HG02678 (cell line): ENCODE measurements at regions not wholly inside any gene's neighbourhood (a gene's known extent, or its start where the extent isn't known, plus 50 kb on each side); places are given as distances from the start of the nearest gene placed in this dataset.
"Not testable (repeated sequence)": the region's sequence is repeated elsewhere in the genome, so short reads cannot be mapped to it uniquely, and the experiment has no call there.

Experiments used
- ATAC-seq: cut with Tn5 transposase; IDR thresholded peaks from one replicate; pipeline ENCODE4 v1.9.1; 2021; ENCODE audit warnings: mild to moderate bottlenecking, moderate library complexity; ENCODE audit not compliant: unreplicated experiment

DNA sequence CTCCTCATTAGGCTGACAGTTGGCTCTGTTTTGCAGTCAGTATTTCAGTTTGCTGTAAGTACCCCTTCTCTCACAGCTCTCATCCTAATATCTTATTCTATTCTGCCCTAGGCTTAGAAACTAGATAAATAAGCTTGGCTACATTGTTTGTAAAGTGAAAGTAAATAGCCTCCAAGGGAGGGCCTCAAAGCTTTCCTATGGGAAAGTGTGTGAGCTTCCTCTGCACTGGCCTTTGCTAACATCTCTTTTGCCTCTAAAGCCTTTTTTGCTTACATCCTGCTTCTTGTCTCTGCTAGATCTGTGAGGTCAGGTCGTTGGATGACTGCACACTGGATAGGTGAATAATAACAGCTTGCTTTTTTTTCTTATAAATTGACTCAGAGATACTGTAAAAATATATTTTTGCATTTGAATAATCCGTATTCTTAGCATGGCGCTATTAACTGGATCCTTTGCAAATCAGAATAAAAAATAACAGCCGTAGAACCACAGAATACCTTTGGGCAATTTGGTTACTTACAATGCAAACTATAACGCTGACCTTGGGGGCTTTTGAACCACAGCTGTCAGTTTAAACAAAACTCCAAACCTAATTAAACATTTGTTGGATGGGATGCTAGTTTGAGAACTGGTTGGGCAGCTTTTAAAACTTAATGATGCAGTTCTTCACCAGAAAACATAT lies 55.1 kb downstream of the TTC6 start:
- no peak for ATAC-seq

DNA sequence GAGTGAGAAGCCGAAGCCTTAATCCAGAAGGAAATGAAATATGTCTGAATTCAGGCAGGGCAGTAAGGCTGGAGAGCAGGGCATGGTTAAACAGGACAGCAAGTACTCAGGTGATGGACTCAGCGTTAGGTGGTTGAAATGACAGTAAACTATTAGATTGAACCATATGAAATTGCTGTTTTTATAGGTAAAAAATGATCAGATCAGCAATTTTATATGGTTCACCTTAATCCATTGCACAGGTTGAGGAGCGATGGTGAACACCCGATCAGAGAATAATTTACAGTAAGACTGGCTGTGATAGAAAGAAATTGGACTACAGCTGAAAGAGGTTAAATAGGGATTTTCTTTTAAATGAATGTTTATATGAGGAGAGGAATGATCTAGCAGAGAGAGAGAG lies 56.6 kb downstream of the TTC6 start:
- ATAC-seq = no peak

DNA sequence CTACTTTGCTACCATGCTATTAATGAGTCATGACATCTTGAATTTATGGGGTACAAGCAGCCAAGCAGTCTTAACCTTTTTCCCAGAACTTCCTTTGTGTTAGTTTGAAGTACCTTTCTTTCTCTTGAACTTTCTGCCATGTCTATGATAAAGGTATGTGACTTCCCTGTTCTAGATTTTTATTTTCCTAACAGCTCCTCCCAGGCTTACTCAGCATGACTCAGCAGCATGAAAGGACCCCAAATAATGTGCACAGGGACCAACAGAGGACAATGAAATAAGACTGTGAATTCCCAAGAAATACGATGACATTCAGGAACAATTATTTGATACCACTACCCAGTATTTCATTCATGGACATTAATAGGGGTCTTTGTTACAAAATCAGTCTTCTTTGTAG lies 60.0 kb downstream of the TTC6 start:
- no peak for ATAC-seq

DNA sequence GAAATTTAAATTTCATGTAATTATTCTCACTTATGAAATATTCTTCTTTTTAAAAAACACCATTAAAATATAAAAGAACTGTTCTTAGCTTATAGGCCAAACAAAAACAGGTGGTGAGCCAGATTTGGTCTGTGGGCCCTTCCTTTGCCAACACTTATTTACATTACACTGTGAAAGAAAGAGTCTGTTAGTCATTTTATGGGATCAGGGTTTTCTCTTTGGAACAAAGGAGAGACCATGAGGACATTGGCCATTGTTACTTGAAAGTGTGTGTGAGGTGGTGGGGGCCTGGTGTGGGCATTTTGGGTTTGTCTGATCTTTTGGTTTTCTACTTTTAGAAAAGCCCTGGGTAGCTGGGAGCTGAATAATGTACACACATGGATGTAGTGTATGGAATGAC lies 62.7 kb downstream of the TTC6 start:
- ATAC-seq = no peak

DNA sequence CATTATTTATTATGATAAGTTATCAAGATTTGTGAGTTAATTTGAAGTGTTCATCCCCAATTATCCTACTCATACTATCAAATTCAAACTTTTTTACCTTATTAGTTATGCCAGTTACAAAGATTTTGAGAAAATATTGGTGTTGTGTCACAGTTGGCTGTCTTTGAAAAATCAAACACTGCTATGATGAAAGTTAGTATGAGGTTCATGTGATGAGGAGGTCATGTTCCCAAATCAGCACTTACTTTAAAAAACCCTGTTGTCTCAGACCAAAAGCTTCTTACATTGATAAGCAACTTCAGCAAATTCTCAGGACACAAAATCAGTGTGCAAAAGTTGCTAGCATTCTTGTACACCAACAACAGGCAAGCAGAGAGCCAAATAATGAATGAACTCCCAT lies 68.1 kb downstream of the TTC6 start:
- no peak for ATAC-seq

DNA sequence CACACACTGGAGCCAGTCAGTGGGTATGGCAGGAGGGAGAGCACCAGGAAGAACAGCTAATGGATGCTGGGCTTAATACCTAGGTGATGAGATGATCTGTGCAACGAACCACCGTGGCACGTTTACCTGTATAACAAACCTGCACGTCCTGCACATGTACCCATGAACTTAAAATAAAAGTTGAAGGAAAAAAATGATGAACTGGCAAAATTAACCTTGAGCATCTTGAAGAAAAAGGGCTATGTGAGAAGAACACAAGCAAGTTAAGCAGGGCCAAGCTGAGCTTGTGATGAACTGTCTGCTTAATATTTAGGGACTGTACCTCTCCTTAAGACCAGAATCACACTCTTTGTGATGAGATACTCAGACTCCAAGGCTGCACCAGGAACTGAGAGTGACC lies 70.0 kb downstream of the TTC6 start:
- ATAC-seq = no peak

DNA sequence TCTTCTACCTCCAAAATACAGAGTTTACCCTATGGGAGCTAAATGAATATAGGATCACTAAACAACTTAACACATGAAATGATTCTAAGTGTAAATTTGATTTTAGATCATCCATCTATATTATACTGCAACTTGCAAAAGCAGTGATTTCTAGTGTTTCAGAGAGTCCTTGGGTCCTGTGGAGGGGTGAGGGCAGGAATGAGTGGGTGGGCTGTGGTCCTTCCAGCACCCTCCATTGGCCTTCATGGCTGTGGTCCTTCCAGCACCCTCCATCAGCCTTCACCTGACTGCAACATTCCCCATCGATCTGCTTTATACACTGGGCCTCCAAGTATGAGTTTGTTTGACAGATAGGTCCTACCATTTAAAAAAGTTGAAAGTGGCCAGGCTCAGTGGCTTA lies 70.5 kb downstream of the TTC6 start:
- no peak for ATAC-seq

DNA sequence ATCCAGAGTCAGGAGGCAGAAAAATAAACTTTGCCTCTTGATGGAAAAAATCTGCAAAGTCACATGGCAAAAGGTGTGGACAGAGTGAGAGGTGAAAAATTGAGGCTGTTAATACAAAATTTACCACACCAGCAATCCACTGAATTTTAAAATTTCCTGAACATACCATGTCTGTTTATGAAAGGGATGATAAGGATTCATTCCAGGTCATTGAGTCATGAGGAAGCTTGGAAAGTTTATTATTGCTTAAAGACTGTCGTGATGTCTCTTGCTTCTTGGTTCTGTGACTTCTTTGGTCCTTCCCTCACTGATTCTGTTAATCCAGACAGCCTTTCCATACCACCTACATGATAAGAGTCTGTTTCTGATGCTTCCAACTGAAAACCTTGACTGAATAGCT lies 73.2 kb downstream of the TTC6 start:
- no peak for ATAC-seq

DNA sequence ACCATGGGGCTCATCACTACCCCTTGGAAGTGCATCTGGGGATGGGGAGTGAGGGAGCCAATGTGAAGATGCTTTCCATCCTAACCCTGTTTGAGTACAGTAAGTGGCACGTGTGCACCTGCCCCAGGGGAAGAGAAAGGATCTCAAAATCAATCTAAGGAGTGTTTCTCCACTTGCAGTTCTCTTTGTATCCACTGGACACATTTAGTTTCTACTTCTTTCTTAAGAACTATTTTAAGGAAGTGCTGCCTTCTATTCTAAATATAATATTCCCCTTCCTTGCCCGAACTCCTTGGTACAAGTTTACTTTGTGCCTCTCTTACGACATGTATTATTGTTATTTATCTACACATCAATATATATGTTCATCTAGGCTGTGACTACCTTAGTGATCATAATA lies 73.8 kb downstream of the TTC6 start:
- no peak for ATAC-seq

DNA sequence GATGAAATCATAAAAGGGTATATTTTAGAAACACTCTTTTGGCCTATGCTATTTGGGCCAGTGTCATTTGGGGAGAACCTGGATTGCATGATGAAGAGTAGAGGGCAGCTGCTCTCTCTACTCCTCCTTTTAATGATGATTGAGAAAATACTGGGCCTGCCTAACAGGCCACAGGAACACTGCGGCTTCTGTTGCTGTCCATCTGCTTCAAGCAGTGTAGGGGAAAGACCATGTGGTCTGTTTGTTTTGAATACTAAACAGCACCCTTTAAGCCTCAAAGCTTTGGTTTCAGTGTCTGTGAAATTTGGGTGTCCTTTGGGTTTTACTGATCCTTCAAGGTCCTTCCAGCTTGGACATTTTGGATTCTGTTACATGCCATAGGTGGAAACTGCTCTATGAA lies 78.0 kb downstream of the TTC6 start:
- no peak for ATAC-seq

DNA sequence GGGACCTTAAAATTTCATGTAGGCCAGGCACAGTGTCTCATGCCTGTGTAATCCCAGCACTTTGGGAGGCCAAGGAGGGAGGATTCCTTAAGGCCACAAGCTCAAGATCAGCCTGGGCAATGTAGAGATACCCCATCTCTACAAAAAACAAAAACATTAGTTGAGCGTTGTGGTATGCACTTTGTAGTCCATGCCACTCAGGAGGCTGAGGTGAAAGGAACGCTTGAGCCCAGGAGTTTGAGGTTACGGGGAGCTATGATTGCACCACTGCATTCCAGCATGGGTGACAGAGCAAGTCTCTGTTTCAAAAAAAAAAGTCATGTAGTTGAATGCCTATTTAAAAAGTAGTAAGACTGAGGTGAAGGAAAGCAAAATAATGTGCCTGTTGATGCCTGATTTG lies 83.5 kb downstream of the TTC6 start:
- no peak for ATAC-seq

DNA sequence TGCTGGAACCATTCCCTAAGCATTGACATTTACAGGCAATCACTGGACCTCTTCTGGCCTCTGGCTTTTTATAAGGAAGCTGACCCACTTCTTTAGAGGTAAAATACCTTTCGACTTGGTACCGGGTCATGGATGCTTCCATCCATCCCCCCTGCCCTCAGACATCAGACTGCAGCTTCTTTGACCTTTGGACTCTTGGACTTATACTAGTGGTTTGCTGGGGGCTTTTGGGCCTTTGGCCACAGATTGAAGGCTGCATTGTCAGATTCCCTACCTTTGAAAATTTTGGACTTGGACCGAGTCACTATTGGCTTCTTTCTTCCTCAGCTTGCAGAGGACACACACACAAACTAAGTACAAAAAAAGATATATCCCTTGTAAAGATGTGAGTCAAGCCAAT lies 86.1 kb downstream of the TTC6 start:
- no peak for ATAC-seq

DNA sequence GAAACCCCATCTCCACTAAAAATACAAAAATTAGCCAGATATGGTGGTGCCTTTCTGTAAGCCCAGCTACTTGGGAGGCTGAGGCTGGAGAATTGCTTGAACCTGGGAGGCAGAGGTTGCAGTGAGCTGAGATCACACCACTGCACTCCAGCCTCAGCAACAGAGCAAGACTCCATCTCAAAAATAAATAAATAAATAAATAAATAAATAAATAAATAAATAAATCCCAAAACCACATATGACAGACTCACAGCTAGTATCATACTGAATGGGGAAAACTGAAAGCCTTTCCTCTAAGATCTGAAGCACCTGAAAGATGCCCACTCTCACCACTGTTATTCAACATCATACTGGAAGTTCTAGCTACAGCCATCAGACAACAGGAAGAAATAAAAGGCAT lies 97.3 kb downstream of the TTC6 start:
- ATAC-seq = not testable (repeated sequence)

DNA sequence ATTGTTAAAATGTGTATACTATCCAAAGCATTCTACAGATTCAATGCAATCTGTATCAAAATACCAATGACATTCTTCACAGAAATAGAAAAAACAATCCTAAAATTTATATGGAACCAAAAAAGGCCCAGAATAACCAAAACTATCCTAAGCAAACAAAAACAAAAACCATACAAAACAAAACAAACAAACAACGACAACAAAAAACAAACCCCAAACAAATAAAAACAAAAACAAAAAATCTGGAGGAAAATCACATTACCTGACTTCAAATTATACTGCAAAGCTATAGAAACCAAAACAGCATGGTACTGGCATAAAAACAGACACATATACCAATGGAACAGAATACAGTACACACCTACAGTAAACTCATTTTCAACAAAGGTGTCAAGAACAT lies 98.0 kb downstream of the TTC6 start:
- not testable (repeated sequence) for ATAC-seq

DNA sequence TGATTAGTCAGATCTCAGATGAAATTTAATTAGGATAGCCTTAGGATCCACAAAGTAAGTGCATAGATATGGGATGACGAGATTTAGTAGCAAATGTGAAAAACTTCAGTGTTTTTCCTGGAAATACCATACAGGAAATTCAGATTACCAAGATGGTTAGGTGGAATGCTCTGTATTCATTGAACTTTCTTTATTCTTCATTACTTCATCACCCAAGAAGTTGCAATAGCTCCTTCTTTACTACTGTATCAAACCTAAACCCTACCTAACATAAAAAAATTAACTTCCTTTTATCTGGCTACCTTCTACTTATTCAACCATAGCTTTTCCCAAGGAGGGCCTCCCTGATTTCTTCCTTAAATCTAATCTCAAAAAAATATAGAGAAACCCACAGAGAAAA lies 100.4 kb downstream of the TTC6 start:
- ATAC-seq = no peak

DNA sequence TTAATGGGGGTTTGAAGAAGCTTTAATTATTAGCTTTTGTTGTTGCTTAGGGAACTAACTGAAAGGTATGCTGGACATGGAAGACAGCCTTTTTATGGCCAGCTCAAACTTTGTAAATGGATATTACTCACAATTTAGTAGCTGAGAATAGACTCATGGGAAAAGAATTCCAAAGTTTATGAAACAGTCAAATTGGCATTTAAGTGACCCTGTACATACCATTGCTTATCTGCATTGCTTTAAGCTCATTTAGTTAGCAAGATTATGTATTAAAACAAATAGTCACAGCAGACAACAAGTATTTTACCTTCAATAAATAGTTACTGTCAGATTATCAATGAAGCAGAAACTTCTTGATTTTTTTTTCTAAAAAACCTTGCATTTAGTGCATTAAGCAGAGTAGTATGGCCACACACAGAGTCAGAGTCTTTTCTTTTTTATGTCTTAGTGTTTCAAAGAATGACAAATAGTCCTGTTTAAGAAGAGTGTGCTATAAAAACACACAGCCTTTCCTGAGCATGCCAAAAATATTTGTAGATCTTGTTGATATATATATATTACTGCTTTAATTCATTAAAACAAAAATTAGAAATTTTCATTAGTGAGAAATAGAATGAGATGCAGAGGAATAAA lies 102.2 kb downstream of the TTC6 start:
- ATAC-seq = no peak

DNA sequence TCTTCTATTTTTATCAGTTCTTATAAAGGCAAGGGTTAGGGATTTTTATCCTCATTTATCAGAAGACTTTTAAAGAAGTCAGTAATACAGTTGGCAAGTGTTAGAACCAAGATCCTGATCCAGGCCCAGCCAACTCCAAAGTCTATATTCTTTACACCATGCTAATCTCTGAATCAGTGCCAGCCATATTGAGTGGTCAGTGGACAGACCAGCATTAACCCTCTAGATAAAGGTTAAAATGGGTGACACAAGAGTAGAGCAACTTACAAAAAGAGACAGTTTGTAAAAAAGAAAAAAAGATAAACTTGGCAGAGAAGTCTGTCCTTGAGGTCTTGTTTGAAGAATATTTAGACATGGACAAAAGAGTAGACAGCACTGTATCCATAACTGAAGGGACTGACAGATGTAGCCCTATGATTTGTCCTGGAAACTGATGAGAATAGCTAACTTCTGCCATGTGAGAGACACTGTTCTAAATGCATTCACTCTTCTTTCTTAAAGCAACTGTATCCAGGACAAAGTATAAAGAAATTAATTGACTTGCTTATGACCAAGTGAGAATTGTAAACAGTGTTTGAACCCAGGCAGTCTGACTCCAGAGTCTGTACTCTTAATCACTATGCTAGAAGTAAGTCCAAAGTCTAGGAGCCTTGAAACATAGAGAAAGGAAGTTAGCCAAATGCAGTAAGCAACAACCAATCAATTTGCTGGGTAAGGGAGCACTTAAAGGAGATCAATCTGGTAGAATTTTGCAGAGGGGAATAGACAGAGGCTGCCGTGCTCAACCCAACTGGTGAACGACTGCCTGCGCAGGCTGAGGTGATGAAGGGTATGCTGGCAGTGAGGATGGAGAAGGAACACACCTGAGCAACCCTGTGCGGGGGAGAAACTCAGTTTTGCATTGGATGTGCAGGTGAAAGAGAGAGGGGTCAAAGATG lies 103.7 kb downstream of the TTC6 start:
- no peak for ATAC-seq

DNA sequence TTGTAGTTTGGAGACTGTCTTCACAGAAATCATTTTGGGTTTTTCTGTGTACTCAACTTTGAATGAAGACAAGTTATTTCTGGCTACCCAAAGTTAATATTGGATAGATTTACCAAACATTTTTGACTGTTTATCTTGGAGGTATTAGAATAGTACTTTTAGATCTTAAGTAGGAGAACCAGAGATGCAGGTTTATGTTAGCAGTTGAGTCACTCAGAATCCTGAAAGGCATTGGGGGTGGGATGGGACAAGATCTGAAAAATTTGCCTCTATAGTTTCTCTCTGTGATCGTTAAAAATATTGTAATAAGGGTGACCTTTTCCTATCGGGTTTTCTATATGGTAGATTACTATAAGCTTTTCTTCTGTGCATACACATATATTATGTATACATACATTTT lies 112.3 kb downstream of the TTC6 start:
- ATAC-seq = no peak

DNA sequence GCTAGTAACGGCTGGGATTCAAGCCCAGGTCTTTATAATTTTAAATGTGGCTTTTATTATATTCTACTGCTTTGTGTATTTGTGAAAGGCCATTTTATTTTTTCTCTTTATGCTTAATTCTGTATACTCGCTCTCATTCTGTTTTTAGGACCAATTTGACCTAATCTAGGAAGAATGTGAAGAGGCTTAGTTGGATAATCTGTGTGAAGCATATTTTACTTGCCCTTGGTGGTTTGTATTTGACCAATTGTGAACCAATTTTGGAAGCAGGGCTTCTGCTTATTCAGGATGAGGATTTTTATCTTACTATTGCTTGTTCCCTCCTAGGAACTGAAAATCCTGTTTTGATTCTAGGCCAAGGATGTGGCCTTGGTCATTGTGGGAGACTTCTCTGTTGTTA lies 113.1 kb downstream of the TTC6 start:
- ATAC-seq = no peak

DNA sequence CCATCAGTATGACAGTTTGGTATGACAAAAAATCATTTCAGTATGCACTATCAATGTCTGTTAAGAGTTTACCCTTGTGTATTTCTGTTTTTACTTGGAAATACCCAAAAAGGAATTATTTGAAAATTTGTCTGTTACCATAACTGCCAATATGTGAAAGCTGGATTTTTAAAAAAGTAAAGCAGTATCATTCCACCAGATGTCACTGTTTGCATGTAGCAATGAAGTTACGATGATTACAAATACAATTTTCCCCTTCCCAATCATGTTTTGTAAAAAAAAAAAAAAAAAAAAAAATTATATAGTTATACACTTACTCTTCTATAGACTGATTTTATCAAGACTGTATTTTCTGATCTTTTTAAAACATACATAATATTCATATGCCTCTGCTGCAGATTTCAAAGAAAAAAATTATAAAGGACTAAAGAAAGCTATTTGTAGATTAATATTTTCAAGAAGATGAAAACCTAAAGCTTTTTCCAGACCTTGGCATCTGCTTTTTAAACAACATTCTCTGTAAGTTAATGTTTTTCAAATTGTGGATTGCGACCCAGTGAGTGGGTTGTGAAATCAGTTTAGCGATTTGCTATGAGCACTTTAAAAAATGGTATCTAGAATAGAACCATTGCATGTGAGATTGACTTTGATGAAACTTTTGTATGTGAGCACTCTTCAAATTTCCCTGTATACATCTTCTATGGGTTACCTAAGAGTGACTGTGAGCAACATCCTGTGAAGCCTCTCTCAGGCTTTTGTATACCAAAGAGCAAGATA lies 114.2 kb downstream of the TTC6 start:
- ATAC-seq = no peak

DNA sequence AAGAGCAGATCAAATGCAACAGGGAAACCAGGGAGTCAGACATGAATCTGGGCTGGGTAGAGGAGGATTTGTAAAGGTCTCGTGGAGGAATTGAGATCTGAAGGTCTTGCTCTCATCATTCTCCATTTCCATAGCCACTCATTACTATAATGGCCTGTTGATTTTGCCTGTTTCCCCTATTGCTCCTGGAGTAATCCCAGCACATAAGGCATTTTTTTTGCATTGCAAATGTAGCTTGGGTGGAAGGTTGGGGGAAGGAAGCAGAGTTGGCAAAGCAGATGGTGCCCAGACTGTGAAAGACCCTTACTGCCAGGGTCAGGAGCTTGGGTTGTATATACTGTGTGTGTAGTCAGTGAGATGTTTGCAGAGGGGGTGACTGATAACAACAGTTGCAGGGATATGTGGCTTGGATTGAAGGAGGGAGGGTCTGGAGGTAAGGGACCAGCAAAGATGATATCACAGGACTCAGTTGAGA lies 116.0 kb downstream of the TTC6 start:
- ATAC-seq = no peak
